Osteoblast (primary cell): ENCODE measurements at regions not wholly inside any gene's neighbourhood (a gene's known extent, or its start where the extent isn't known, plus 50 kb on each side); places are given as distances from the start of the nearest gene placed in this dataset.

Experiments used
- DNase-seq: peaks from one replicate; pipeline ENCODE4 v3.0.0; 2011; ENCODE audit warnings: low spot score, mixed read lengths; ENCODE audit not compliant: insufficient read length; ENCODE audit errors: missing footprints
- H2AFZ ChIP-seq: 2 replicates; pipeline ENCODE4 v1.6.0; 2011; ENCODE audit warnings: mild to moderate bottlenecking, low read length
- H3K27ac ChIP-seq: 2 replicates; pipeline ENCODE4 v1.5.1; 2011; ENCODE audit warnings: mild to moderate bottlenecking, low read depth, low read length, moderate library complexity
- H3K27me3 ChIP-seq: 2 replicates; pipeline ENCODE4 v1.6.0; 2012; ENCODE audit warnings: mild to moderate bottlenecking, control low read depth, inconsistent platforms, low read length, moderate library complexity; ENCODE audit not compliant: insufficient read depth
- H3K36me3 ChIP-seq: 2 replicates; pipeline ENCODE4 v1.5.1; 2011; ENCODE audit warnings: mild to moderate bottlenecking, low read length, control low read depth, moderate library complexity; ENCODE audit not compliant: insufficient read depth
- H3K4me1 ChIP-seq: 2 replicates; pipeline ENCODE4 v1.5.1; 2011; ENCODE audit warnings: mild to moderate bottlenecking, low read length, control low read depth, moderate library complexity; ENCODE audit not compliant: insufficient read depth
- H3K4me2 ChIP-seq: 2 replicates; pipeline ENCODE4 v1.6.0; 2011; ENCODE audit warnings: mild to moderate bottlenecking, low read length; ENCODE audit not compliant: insufficient read depth
- H3K4me3 ChIP-seq: fragments of 200-600 bp; sonication (generic); 3 replicates; pipeline ENCODE4 v1.5.1; 2012; ENCODE audit warnings: mild to moderate bottlenecking, low read length, inconsistent platforms; ENCODE audit not compliant: insufficient read depth
- H3K79me2 ChIP-seq: 2 replicates; pipeline ENCODE4 v1.6.0; 2012; ENCODE audit warnings: mild to moderate bottlenecking, low read length, control low read depth, inconsistent platforms; ENCODE audit not compliant: insufficient read depth
- H3K9me3 ChIP-seq: 2 replicates; pipeline ENCODE4 v1.5.1; 2011; ENCODE audit warnings: low read depth, low read length, control low read depth
- H4K20me1 ChIP-seq: 2 replicates; pipeline ENCODE4 v1.6.0; 2012; ENCODE audit warnings: mild to moderate bottlenecking, low read length, control low read depth; ENCODE audit not compliant: insufficient read depth
- CTCF ChIP-seq: IDR thresholded peaks from 2 replicates; pipeline ENCODE4 v1.5.1; 2011; ENCODE audit warnings: mild to moderate bottlenecking, low read depth, low read length, moderate library complexity; ENCODE audit errors: extremely low read depth

GRCh38 chr6:151729829-151730495, 77.5 kb upstream of the ESR1 start:
- Histone ChIP-seq H4K20me1 (no peaks in the 10 kb centered on the region), H2AFZ (no peak overlapping the region), H3K4me2 (no peak overlapping the region), H3K9me3 (no peaks in the 10 kb centered on the region), H3K27me3 (no peaks in the 10 kb centered on the region), H3K79me2 (no peaks in the 10 kb centered on the region), H3K4me1 (no peaks in the 10 kb centered on the region), H3K27ac (no peak overlapping the region), H3K4me3 (no peak overlapping the region), H3K36me3 (no peaks in the 10 kb centered on the region)
- no peak for TF ChIP-seq CTCF
- no peak for DNase-seq

- H2AFZ ChIP-seq = no peak overlapping the region
- H3K27ac ChIP-seq = no peak overlapping the region
- H3K79me2 ChIP-seq = no peaks in the 10 kb centered on the region
- TF ChIP-seq CTCF = no peak
- H3K36me3 ChIP-seq = no peaks in the 10 kb centered on the region
- H3K9me3 ChIP-seq = no peaks in the 10 kb centered on the region
- no peaks in the 10 kb centered on the region for H3K27me3 ChIP-seq
- H3K4me2 ChIP-seq = no peak overlapping the region
- no peak overlapping the region for H3K4me3 ChIP-seq
- DNase-seq = no peak
- no peaks in the 10 kb centered on the region for H3K4me1 ChIP-seq
- no peaks in the 10 kb centered on the region for H4K20me1 ChIP-seq
These were observed 77.0 kb upstream of the ESR1 start for GRCh38 chr6:151730496-151730870.

GRCh38 chr6:151731313-151731712, 76.2 kb upstream of the ESR1 start:
- H2AFZ ChIP-seq = no peak overlapping the region
- H4K20me1 ChIP-seq = no peaks in the 10 kb centered on the region
- no peaks in the 10 kb centered on the region for H3K27me3 ChIP-seq
- H3K36me3 ChIP-seq = no peaks in the 10 kb centered on the region
- no peaks in the 10 kb centered on the region for H3K4me1 ChIP-seq
- H3K27ac ChIP-seq = no peak overlapping the region
- H3K4me3 ChIP-seq = no peak overlapping the region
- DNase-seq = no peak
- no peak overlapping the region for H3K4me2 ChIP-seq
- no peaks in the 10 kb centered on the region for H3K9me3 ChIP-seq
- no peaks in the 10 kb centered on the region for H3K79me2 ChIP-seq
- TF ChIP-seq CTCF = no peak

- Histone ChIP-seq H3K4me1 (no peaks in the 10 kb centered on the region), H2AFZ (no peak overlapping the region), H3K9me3 (no peaks in the 10 kb centered on the region), H3K4me3 (no peak overlapping the region), H4K20me1 (no peaks in the 10 kb centered on the region), H3K27me3 (no peaks in the 10 kb centered on the region), H3K79me2 (no peaks in the 10 kb centered on the region), H3K4me2 (no peak overlapping the region), H3K36me3 (no peaks in the 10 kb centered on the region), H3K27ac (no peak overlapping the region)
- TF ChIP-seq CTCF = no peak
- no peak for DNase-seq
These were observed 73.7 kb upstream of the ESR1 start for GRCh38 chr6:151733680-151734320.
